Caco-2 (cell line): ENCODE measurements at regions not wholly inside any gene's neighbourhood (a gene's known extent, or its start where the extent isn't known, plus 50 kb on each side); places are given as distances from the start of the nearest gene placed in this dataset.

ENCODE experiments used
- BruUV-seq: library from RNA; stranded (reverse); fragments of 400-500 nt; replicated peaks from 2 replicates; lab custom pipeline; 2021; lab: Mats Ljungman, UMichigan
- CTCF ChIA-PET: fragments of 300-600 bp; sonication (Branson Sonifier 250); formaldehyde crosslinking; loops from one replicate; lab custom pipeline; 2022; ENCODE audit warnings: antibody characterized with exemption; lab: Charles Lee
- POLR2A ChIA-PET: fragments of 300-600 bp; sonication (Branson Sonifier 250); formaldehyde crosslinking; loops from one replicate; lab custom pipeline; 2022; ENCODE audit warnings: antibody characterized with exemption; lab: Charles Lee
- DNase-seq, 2 experiments: peaks; one replicate each; pipeline versions ENCODE4 v3.0.0 to v3.0.0-alpha.2; 2020 to 2022
- H3K27me3 ChIP-seq: replicated peaks from 2 replicates; pipeline ENCODE4 v1.6.0; 2011; ENCODE audit warnings: low read length; ENCODE audit not compliant: control insufficient read depth, insufficient read depth
- H3K36me3 ChIP-seq: 2 replicates; pipeline ENCODE4 v1.5.1; 2011; ENCODE audit warnings: low read length; ENCODE audit not compliant: control insufficient read depth, insufficient read depth
- H3K4me1 ChIP-seq: fragments of 250-450 bp; sonication (Bioruptor Pico); 2 replicates; pipeline ENCODE4 v1.5.1; 2020; ENCODE audit warnings: mild to moderate bottlenecking
- H3K4me3 ChIP-seq: 2 replicates; pipeline ENCODE4 v1.5.1; 2011; ENCODE audit warnings: low read depth, mild to moderate bottlenecking, control low read depth, low read length
- H3K9me3 ChIP-seq: fragments of 250-450 bp; sonication (Bioruptor Pico); 2 replicates; pipeline ENCODE4 v1.5.1; 2020; ENCODE audit warnings: mild to moderate bottlenecking, moderate library complexity
- H3K27ac Mint-ChIP-seq: one replicate; pipeline ENCODE4 v1.8.0; 2022; ENCODE audit warnings: mixed read lengths; ENCODE audit not compliant: unreplicated experiment
- H3K27me3 Mint-ChIP-seq: one replicate; pipeline ENCODE4 v1.8.0; 2022; ENCODE audit warnings: mixed read lengths; ENCODE audit not compliant: insufficient read depth, unreplicated experiment
- H3K36me3 Mint-ChIP-seq: one replicate; pipeline ENCODE4 v1.8.0; 2022; ENCODE audit warnings: mild to moderate bottlenecking, mixed read lengths; ENCODE audit not compliant: insufficient read depth, unreplicated experiment
- H3K4me1 Mint-ChIP-seq: one replicate; pipeline ENCODE4 v1.8.0; 2022; ENCODE audit warnings: low read depth, mixed read lengths; ENCODE audit not compliant: unreplicated experiment
- H3K4me3 Mint-ChIP-seq: one replicate; pipeline ENCODE4 v1.8.0; 2022; ENCODE audit warnings: mild to moderate bottlenecking, moderate library complexity, mixed read lengths; ENCODE audit not compliant: unreplicated experiment
- H3K9me3 Mint-ChIP-seq: one replicate; pipeline ENCODE4 v1.8.0; 2022; ENCODE audit warnings: mixed read lengths; ENCODE audit not compliant: unreplicated experiment
- intact Hi-C: fragments of 100-400 bp; cut with micrococcal nuclease; formaldehyde crosslinking; loops from one replicate; pipeline ENCODE4 v1.10.0; 2022; ENCODE audit not compliant: unreplicated experiment
- TF ChIP-seq, protein P1 (sequence below), 2 experiments: fragments of 200-600 bp in 1 of 2; IDR thresholded peaks; 1 replicate in 1 of 2; 2 replicates in 1 of 2; pipeline versions ENCODE4 v1.5.1 to v1.8.0; 2011 to 2022; ENCODE audit warnings: antibody characterized with exemption in 1 of 2, control low read depth in 1 of 2, inconsistent platforms in 1 of 2, low read depth in 1 of 2, low read length in 1 of 2, mild to moderate bottlenecking in 1 of 2, moderate library complexity in 1 of 2; ENCODE audit not compliant: insufficient read depth in 1 of 2, severe bottlenecking in 1 of 2, unreplicated experiment in 1 of 2

DNA sequence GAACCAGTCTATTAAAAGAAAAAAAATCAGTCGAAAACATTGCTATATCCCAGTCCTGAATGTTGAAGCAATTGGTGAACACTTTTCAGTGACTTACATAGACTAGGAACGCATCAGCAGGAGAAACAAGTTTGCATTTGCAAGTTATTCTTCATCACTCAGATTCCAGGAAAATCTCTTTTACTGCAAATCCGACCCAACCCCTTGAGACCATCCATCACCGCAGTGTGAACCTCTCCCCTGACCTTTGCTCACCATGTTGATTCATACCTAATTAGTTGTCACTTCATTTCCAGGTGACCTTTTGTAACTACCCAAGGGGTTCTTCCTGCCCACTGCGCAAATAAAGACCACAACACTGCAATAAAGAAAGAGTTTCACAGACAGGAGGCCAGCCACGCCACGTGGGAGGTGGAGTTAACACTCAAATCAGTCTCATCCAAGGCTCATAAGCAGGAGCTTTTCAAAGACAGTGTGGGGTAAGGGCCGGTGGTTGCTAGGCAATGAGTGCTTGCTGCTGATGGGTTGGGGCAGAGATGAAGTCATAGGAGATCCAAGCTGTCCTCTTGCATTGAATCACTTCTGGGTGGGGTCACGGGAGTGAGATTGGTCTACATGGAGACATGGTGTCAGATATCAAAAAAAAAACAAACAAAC lies 241.3 kb upstream of the TMEM132C start:
- no peaks in the 10 kb centered on the region for H3K9me3 ChIP-seq
- Mint-ChIP-seq H3K36me3 (no peaks in the 10 kb centered on the region), H3K9me3 (peaks cover 25% of the 10 kb centered on the region), H3K27me3 (no peaks in the 10 kb centered on the region), H3K27ac (no peak overlapping the region), H3K4me1 (no peaks in the 10 kb centered on the region), H3K4me3 (no peak overlapping the region)
- CTCF ChIA-PET, result no interaction called here
- no peaks in the 10 kb centered on the region for H3K4me1 ChIP-seq
- TF ChIP-seq, protein P1, sequence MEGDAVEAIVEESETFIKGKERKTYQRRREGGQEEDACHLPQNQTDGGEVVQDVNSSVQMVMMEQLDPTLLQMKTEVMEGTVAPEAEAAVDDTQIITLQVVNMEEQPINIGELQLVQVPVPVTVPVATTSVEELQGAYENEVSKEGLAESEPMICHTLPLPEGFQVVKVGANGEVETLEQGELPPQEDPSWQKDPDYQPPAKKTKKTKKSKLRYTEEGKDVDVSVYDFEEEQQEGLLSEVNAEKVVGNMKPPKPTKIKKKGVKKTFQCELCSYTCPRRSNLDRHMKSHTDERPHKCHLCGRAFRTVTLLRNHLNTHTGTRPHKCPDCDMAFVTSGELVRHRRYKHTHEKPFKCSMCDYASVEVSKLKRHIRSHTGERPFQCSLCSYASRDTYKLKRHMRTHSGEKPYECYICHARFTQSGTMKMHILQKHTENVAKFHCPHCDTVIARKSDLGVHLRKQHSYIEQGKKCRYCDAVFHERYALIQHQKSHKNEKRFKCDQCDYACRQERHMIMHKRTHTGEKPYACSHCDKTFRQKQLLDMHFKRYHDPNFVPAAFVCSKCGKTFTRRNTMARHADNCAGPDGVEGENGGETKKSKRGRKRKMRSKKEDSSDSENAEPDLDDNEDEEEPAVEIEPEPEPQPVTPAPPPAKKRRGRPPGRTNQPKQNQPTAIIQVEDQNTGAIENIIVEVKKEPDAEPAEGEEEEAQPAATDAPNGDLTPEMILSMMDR (IDR thresholded peaks at IDR 0.05; ENCODE audit: insufficient read depth in 1 of 2, low read depth in 1 of 2, low read length in 1 of 2, severe bottlenecking in 1 of 2, unreplicated experiment in 1 of 2), result no peak
- no peak overlapping the region for H3K4me3 ChIP-seq
- H3K27me3 ChIP-seq, result no peaks in the 10 kb centered on the region
- POLR2A ChIA-PET, result no interaction called here
- no TSS peak for BruUV-seq
- H3K36me3 ChIP-seq, result no peaks in the 10 kb centered on the region
- intact Hi-C loops, result no loop called here
- no peak for DNase-seq

DNA sequence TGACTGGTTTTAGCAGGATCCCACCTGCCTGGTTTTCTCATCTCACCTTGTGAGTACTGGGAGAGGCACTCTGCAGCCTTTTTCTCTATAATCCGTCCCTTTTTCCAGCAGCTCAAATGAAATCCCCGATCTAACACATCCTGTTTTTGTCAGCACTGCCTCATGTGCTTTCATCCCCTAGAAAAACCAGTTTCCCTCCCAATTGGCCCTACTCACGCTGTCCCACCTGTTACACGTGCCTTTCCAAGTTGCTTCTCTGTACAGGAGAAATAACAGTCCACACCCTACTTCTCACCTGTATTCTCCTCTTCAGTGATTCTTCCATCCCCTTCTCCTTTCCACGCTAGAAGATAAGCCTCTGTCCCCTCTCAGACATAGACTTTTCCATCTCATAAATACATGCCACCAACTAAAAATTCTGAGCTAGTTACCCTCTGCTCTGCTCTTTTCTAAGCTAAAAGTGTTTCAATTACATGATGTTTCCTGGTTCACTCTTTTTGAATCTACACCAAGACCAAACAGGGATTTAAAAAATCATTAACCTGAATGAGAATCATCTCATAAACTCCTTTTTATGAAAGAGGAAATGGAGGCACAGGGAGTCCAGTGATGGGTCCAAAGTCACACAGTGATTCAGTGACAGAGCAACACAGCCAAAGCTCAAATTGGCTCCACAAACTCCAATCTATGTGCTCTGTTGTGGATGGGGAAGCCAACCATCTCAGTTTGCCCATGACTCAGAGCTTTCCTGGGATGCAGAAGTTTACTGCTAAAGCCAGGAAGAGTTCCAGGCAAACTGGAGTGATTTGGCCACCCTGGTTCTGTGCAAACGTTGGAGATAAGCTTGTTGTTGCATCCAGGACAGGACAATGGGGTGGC lies 240.0 kb upstream of the TMEM132C start:
- no TSS peak for BruUV-seq
- H3K27me3 ChIP-seq, result no peaks in the 10 kb centered on the region
- POLR2A ChIA-PET, result no interaction called here
- no peaks in the 10 kb centered on the region for H3K9me3 ChIP-seq
- CTCF ChIA-PET, result no interaction called here
- no peak for DNase-seq
- H3K4me3 Mint-ChIP-seq, result no peak overlapping the region
- TF ChIP-seq, protein P1 (IDR thresholded peaks at IDR 0.05; ENCODE audit: insufficient read depth in 1 of 2, low read depth in 1 of 2, low read length in 1 of 2, severe bottlenecking in 1 of 2, unreplicated experiment in 1 of 2), result no peak
- no peaks in the 10 kb centered on the region for H3K27me3 Mint-ChIP-seq
- H3K4me1 Mint-ChIP-seq, result no peaks in the 10 kb centered on the region
- H3K4me1 ChIP-seq, result no peaks in the 10 kb centered on the region
- no peak overlapping the region for H3K4me3 ChIP-seq
- no peaks in the 10 kb centered on the region for H3K36me3 ChIP-seq
- H3K36me3 Mint-ChIP-seq, result no peaks in the 10 kb centered on the region
- no peak overlapping the region for H3K27ac Mint-ChIP-seq
- intact Hi-C loops, result no loop called here
- peaks cover 27% of the 10 kb centered on the region for H3K9me3 Mint-ChIP-seq

DNA sequence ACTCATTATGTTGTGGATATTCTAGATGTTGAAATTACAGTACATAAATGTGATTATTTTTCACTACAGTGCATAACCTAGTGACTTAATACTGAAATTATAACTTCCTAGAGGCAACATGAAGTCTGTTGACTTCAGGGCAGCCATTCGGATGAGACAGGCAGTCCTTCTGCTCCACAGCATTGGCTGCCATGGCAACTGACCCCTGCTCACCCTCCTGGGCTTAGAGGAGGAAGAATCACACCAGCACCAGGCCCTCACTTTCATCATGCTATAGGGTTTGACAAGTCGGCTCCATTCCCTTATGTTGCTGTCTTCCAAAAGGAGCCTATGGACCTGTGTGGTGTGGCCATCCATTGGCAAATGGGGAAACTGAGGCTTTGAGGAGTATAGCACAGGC lies 233.5 kb upstream of the TMEM132C start:
- ChIA-PET POLR2A (no interaction called here), CTCF (no interaction called here)
- Histone ChIP-seq H3K27me3 (no peaks in the 10 kb centered on the region), H3K9me3 (no peaks in the 10 kb centered on the region), H3K36me3 (no peaks in the 10 kb centered on the region), H3K4me3 (no peak overlapping the region), H3K4me1 (no peaks in the 10 kb centered on the region)
- intact Hi-C loops, result no loop called here
- H3K27me3 Mint-ChIP-seq, result no peaks in the 10 kb centered on the region
- H3K4me1 Mint-ChIP-seq, result no peaks in the 10 kb centered on the region
- no peak overlapping the region for H3K4me3 Mint-ChIP-seq
- peaks cover 15% of the 10 kb centered on the region for H3K9me3 Mint-ChIP-seq
- no TSS peak for BruUV-seq
- TF ChIP-seq, protein P1 (IDR thresholded peaks at IDR 0.05; ENCODE audit: insufficient read depth in 1 of 2, low read depth in 1 of 2, low read length in 1 of 2, severe bottlenecking in 1 of 2, unreplicated experiment in 1 of 2), result no peak
- H3K27ac Mint-ChIP-seq, result no peak overlapping the region
- H3K36me3 Mint-ChIP-seq, result no peaks in the 10 kb centered on the region
- DNase-seq, result no peak
